HG02884 (cell line): ENCODE measurements at regions not wholly inside any gene's neighbourhood (a gene's known extent, or its start where the extent isn't known, plus 50 kb on each side); places are given as distances from the start of the nearest gene placed in this dataset.

Experiments
- ATAC-seq: cut with Tn5 transposase; IDR thresholded peaks from one replicate; pipeline ENCODE4 v1.9.1; 2021; ENCODE audit warnings: mild to moderate bottlenecking, moderate library complexity; ENCODE audit not compliant: unreplicated experiment

DNA sequence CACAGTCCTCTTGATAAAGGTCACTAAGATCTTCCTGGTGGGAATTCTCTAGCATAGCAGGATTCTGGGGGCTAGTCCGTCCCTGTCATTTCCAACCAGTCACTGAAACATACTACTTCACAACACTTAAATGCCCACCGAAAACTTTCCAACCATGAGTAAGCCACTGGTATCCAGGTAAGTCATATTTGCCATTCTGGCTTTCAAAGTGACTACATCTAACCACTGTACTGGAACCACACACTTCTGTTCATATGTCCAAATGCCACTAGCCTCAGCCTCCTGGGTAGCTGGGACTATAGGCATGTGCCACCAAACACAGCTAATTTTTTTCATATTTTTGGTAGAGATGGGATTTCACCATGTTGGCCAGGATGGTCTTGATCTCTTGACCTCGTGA is 64.3 kb upstream of the VANGL1 start:
- no peak for ATAC-seq

DNA sequence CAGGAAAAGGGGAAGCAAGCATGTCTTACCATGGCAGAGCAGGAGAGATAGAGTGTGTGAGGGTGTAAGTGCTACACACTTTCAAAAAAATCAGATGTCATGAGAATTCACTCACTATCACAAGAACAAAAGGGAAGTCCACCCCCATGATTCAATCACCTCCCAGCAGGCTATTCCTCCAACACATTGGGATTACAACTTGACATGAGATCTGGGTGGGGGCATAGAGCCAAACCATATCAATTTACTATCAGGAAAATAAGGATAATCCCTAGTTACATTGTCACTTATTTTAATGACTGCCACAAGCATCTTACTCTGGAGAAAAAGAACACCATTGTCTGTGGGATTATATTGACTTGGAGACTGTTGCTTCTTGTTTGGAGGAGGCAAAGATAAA is 66.1 kb upstream of the VANGL1 start:
- ATAC-seq, result no peak

DNA sequence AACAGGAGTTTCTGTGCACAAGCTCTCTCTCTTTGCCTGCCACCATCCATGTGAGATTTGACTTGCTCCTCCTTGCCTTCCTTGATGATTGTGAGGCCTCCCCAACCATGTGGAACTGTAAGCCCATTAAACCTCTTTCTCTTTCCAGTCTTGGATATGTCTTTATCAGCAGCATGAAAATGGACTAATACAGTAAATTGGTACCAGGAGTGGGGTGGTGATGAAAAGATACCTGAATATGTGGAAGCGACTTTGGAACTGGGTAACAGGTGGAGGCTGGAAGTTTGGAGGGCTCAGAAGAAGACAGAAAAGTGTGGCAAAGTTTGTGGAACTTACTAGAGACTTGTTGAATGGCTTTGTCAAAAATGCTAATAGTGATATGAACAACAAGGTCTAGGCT is 69.1 kb upstream of the VANGL1 start:
- ATAC-seq, result no peak

DNA sequence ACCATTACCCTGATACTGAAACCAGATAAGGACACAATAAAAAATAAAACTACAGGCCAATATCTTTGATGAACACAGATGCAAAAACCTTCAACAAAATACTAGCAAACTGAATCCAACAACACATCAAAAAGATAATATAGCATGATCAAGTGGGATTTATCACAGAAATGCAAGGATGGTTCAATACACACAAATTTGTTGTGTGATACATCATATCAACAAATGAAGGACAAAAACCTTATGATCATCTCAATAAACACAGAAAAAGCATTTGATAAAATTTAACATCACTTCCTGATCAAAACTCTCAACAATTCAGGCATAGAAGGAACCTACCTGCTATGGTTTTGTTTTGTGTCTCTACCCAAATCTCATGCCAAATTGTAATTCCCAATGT is 74.3 kb upstream of the VANGL1 start:
- no peak for ATAC-seq

DNA sequence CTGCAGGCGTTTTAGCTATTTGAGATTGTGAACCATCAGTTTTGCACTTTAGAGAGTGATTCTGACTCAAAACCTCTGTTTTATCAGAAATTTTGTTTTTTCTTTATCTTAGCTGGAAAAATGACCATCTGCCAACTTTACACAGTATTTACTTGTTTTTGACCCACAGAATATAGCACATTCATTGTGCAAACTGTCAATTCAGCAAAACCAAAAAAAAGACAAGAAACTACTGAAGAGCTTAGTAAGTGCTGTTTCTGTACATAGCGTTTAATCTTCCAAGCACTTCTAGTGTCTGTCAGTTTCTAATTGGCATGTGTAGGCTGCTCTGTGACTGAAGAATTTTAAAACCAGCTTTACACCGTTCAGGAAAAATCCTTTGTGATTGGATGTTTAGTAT is 76.0 kb upstream of the VANGL1 start:
- no peak for ATAC-seq

DNA sequence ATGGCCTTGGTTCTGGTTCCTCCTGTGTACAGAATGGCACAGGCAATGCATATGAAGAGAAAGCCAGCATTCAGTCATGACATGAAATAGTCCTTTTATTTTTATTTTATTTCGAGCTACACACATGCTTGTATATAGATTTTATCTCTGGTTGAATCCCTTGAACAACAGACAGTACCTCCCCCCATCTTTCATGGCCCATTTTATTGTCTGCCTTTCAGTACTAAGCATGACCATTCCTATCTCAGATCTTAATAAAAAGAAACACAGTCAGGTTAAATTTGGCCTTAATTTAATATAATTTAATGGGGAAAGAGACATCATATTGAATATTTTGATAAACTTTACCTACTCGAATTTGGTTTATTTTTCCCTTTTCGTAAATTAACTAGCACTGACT is 76.4 kb upstream of the VANGL1 start:
- ATAC-seq, result no peak

DNA sequence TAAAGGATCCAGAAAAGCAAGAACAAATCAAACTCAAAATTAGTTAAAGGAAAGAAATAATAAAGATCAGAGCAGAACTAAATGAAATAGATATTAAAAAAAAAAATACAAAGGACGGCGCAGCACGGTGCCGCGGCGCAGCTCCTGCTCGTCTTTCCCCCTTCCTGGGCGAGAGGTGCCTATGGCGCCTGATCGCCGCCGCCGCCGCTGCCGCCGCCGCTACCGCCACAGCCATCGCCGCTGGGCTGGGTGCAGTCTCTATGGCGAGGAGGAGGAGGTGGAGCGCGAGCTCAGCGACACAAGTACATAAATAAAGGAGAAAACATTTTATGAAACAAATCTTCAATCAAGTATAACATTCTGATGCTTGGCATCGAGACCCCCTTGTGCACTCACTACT is 77.6 kb upstream of the VANGL1 start:
- ATAC-seq, result no peak

DNA sequence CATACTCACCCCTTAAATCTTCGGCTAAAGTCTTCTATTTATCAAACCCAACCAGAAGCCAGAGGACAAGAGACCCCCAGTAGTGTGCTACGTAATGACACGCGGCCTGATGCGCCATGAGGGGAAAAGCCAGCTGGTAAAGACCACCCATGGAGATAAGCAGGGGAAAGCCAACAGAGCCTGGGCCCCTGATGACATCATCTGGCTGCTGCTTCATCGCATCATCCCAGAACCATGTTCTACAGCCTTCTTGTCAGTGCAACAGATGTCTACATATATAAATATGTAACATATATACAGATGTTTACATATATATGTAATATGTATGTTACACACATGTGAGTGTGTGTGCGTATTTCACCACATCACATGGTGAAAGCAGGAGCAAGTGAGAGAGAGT is 81.7 kb upstream of the VANGL1 start:
- no peak for ATAC-seq

DNA sequence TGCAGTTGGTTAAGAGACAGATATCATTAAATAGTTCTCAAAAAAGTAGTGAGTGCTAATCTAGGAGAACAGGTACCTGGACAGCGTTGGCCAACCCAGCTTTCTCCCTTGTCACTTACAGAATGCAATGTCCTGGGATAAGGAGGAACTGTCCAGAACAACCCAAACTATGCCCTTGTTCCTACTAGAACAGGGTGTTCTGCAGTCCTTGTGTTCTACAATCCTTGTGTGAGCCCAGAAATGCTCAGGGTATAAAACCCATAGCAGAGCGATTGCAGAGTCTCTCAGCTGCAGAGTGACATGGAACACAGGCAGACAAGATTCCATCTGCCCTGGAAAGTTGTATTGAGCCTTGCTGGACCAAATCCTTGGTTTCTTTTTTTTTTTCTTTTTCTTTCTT is 83.5 kb upstream of the VANGL1 start:
- no peak for ATAC-seq

DNA sequence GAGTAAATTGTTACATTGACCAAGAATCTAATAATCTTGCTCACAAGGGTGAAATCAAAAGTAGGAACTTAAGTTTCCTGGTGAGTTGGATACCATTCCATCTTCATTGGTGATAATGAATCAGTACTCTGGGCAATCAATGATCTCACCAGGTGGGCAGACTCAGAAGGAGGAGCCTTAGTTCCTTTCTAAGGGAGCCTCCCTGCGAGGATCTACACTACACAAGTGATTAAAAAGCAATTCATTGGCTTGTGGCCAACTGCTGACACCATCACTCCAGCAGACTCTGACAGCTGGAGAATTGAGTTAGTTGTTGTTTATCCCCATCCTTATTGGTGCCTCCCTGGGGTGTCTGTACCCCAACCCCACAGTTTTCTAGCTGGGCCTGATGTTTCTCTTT is 84.1 kb upstream of the VANGL1 start:
- no peak for ATAC-seq

DNA sequence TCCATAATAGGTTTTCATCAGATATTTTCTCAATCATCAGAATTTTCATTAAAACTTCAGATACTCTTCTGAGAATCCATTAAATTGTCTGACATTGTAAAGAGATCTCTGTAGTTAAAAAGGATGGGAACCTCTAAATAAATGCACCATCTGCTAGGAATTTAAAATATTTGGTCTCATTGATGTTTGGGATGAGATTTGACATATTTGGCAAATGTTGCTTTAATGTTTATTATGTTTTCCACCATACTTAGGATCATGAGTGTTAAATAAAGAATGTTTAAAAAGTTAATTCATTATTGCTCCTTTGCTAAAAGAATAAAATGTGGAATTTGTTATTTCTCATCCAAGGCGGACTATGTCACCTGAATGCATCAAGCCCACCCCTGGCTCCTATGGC is 85.5 kb upstream of the VANGL1 start:
- ATAC-seq, result no peak

DNA sequence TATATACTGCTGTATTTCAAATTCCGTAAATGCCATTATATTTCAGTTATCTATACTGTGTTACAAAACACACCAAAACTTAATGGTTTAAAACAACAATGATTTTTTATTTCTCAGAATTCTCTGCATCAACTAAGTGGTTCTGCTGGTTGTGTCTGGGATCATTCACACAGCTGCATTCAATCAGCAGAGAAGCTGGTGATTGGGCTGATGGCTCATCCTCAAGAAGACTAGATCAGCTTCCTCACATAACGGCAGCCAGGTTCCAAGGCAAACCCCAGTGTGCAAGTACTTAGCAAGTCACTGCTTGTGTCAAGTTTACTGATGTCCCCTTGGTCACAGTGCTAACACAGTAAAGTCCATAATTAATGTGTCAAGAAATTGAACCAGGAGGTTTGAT is 86.3 kb upstream of the VANGL1 start:
- ATAC-seq, result no peak

DNA sequence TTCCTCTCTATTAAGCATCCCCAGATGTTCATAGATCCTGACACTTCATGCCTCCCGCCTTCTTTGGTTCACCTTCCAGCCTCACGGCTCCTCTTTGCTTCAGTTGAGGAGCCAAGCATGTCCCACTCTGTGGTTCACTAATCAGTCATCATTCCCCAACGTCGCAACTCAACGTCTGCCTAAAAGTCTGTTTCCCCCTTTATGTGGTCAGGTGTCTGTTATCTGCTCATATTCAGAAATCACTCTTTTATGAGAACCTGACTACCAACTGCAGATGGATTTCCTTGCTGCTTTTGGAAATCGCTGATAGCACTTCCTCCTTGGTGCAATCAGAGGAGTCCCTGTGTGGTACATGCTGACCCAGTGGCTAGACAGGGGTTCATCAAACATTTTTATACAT is 94.1 kb upstream of the VANGL1 start:
- ATAC-seq, result no peak

DNA sequence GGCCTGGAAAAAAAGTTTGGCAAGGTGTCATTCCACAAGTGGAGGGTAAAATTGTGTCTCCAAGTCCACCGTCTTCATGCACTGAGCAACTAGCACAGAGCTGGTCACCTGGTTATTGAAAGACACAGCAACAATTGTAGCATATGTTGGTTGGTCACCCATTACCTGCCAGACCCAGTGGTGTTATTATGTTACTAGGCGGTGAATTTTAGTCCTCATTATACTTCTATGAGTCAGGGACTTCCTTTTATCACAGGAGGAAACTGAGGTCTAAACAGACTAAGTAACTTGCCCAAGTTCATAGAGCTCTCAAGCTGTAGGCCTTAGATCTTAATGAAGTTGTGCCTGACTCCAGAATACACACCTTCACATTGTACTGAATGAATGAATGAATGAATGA is 94.9 kb upstream of the VANGL1 start:
- ATAC-seq, result no peak

DNA sequence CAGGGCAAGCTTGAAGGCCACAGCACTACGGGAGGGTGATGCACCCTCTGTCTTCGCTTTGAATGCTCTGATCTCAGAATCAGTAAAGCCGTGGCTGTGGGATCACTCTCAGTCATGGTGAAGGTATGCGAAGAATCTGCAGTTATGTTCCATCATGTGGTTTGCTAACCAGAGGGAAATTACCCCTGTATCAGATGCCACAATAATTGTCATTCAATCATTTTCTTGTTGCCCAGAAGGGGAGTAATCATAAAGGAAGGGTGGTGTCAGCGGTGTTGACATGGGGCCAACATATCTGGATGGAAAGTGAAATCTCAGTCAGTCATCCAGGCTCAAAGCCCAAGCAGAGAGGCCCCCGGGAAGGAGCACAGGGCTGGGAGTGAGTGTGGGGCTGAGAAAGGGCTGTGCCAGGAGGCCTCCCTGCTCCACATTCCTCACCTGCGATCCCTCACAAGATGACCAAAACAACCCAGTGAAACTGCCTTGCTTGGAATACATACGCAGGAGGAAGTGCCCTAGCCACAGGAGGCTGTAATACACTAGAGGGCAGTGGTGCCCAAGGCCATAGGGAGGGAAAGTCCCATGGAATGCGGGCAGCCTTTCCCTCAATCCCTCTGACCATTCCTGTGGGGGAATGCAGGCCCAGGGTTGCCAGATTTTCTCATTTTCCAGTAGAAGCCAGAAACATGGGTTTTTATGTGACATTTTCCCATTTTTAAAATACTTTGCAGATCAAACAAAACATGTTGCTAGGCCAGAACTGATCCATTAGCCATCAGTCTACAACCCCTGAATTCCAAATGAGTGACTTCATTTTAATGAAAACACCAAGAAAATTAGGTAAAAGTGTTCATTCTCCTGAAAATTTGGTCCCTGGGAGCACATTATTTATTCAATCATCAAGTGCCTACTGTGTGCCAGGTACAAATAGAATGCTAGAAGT is 95.7 kb upstream of the VANGL1 start:
- ATAC-seq, result no peak

DNA sequence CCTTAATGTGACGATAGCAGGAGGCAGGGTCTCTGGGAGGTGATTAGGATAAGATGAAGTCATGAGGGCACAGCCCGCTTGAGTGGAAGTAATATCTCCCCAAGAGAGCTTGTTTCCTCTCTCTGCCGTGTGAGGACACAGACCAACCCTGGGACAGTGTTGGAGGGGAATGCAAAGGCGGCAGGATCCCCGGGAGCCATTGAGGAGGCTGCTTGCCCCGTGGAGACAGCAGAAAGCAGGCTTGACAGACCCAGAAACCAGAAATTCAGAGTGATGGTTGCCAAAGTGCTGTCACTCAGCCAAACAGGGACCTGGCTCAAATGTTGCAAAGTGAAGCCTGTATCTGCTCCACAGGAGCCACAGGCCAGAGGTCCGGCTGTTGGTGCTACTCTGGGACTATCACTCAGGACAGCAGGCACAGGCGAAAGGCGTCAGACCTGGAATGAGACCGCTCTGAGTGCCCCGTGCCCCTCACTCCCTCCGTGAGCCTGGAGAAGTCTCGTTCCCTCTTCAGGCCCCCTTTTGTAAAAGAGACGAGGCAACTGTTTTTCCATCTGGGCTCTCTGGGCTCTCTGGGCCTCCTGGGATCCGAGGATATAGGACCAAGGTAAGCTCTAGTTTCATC is 96.6 kb upstream of the VANGL1 start:
- ATAC-seq, result no peak

DNA sequence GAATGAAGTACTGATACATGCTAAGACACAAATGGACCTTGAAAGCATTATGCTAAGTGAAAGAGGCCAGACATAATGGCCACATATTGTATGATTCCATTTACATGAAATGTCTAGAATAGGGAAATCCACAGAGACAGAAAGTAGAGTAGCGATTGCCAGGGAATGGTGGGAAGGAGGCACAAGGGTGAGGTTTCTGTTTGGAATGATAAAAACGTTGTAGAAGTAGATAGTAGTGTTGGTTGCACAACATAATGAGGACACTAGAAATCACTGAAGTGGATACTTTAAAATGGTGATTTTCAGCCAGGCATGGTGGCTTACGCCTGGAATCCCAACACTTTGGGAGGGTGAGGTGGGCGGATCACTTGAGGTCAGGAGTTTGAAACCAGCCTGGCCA is 97.6 kb upstream of the VANGL1 start:
- ATAC-seq, result no peak

DNA sequence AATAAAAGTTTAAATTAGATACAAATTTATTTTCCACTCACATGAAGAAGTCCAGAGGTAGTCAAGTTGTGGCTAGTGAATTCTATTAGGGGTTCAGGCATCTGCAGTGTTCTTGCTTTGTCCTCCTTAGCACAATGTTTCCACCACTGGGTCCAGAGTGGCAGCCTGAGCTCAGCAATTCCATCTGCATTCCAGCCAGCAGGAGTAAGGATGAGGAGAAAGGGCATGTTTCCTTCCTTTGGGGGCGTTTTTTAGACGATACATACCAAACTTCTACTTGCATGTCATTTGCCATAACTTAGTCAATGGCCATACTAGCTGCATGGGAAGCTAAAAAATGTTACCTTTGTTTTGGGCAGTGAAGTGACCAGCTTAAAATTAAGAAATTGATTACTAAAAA is 98.5 kb upstream of the VANGL1 start:
- ATAC-seq, result no peak

DNA sequence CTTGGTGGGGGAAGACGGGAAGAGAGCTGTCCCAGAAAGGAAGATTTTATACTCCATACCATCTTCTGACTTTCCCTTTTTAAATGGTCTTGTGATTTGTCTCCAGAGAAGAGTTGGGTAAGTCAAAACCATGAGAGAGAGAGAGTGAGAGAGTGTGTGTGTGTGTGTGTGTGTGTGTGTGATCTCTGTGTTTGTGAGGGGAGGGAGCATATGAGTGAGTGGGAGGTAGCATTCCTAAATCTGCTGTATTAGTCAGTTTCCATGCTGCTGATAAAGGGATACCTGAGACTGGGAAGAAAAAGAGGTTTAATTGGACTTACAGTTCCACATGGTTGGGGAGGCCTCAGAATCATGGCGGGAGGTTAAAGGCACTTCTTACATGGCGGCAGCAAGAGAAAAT is 102.0 kb upstream of the VANGL1 start:
- no peak for ATAC-seq

DNA sequence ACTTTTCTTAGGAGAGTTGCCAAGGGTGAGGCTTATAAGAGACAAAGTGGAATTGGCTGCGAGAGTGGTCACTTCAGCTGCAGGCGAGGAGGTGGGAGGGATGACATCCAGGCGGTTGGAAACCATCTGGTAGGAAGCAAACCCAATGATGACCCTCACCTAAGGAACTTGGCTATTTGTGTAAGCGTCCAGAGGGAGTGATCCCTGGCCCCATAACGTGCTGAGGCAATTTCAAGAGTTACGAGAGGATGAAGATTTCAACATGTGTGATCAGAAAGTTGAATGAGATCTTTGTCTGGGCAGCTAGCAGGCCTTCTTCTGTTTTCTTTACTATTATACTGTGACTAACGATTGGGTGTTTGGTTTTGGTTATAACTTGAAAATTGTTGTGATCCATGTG is 102.7 kb upstream of the VANGL1 start:
- no peak for ATAC-seq

DNA sequence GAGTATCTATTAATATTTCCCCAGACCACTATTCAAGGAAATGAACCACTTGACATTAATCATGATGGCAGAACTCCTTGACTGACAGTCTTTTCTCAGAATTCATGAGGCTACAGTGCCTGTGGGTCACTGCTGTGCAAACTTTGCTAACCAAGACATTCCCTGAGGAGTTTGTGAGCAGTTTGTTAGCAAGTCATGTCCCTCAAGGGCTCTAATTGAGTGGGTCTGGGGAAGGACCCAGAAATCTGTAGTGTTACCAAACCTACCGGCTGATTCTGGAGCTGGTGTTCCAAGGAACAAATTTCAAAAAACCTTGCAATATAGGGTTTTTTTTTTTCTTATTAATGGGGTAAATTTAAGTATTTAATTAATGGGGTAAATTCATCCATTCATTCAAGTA is 103.2 kb upstream of the VANGL1 start:
- no peak for ATAC-seq

DNA sequence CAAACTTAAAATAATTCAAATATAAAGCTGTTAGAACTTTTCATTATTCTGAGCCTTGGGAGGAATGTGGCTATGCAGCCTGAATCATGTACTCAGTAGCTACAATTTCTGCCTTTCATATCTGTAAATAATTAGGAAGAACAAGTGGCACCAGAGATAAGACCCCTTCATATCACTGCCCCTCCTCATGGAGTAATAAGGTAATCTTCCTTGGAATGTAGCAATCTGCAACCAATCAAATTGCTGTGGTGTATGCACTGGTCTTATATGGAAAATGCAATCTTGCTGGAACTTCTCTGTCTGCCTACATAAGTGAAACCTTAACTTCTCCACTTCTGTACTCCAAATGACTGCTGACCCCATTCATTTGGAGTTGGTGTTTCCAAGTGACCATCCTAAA is 104.4 kb upstream of the VANGL1 start:
- no peak for ATAC-seq
